ENCODE measurements at regions not wholly inside any gene's neighbourhood (a gene's known extent, or its start where the extent isn't known, plus 50 kb on each side); places are given as distances from the start of the nearest gene placed in this dataset.
"Not testable (repeated sequence)": the region's sequence is repeated elsewhere in the genome, so short reads cannot be mapped to it uniquely, and the experiment has no call there.

DNA sequence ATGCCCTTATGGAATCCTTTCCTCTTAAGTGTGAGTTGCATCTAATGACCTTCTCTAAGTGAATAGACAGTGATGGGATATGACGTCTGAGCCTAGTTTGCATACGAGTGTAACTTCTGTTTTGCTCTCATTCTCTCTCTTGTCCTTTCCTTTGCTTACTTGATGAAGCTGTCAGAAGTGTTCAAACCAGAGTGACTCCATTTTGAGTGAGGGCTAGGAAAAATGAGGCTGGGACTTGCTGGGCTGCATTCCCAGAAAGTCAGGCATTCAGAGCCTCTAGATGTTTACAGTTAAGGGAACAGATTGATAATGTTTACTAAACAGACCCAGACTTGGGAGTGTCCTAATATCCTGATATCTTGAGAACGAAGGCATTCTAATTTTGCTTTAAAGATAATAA, 311.2 kb upstream of the SOX4 start:
- H3K4me3 Mint-ChIP-seq; H3K4me1 ChIP-seq (ENCODE audit: insufficient read depth, low read length); H3K36me3 Mint-ChIP-seq (ENCODE audit: low read depth); ATAC-seq (ENCODE audit: poor library complexity); H3K9me3 ChIP-seq (ENCODE audit: control insufficient read depth in 1 of 2, insufficient read depth in 1 of 2, low read length in 2 of 2); H3K4me1 Mint-ChIP-seq (ENCODE audit: low read depth); H3K9me3 Mint-ChIP-seq; H3K27ac ChIP-seq (ENCODE audit: low read depth in 1 of 2, low read length in 2 of 2); intact Hi-C loops (cut with DNase I, micrococcal nuclease); POLR2A ChIA-PET; H3K27ac Mint-ChIP-seq; H3K27me3 ChIP-seq (ENCODE audit: control insufficient read depth in 1 of 2, insufficient read depth in 2 of 2, low read length in 2 of 2); DNase-seq; CTCF ChIA-PET; H3K4me3 ChIP-seq (ENCODE audit: low read length); H3K36me3 ChIP-seq (ENCODE audit: insufficient read depth, low read length); H3K27me3 Mint-ChIP-seq: not testable (repeated sequence)

DNA sequence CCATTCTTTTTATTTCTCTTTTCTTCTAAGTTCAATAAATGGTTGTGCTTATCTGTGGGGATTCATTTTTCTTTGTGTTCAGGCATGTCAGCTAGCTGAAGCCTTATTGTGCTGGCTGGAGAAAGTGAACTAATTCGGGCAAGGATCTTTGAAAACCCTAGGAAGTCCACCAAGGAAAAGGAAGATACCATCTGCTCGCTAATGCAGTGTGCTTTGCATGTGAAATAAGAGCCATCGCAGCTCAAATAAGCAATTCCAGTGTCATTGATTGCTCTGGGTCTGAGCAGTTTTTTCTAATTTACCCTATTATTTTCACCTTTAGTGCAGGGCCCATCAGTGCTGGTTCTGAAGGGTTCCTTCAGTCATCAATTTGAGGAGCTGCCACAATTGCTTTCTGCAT, 309.4 kb upstream of the SOX4 start:
- TF ChIP-seq, protein P1, sequence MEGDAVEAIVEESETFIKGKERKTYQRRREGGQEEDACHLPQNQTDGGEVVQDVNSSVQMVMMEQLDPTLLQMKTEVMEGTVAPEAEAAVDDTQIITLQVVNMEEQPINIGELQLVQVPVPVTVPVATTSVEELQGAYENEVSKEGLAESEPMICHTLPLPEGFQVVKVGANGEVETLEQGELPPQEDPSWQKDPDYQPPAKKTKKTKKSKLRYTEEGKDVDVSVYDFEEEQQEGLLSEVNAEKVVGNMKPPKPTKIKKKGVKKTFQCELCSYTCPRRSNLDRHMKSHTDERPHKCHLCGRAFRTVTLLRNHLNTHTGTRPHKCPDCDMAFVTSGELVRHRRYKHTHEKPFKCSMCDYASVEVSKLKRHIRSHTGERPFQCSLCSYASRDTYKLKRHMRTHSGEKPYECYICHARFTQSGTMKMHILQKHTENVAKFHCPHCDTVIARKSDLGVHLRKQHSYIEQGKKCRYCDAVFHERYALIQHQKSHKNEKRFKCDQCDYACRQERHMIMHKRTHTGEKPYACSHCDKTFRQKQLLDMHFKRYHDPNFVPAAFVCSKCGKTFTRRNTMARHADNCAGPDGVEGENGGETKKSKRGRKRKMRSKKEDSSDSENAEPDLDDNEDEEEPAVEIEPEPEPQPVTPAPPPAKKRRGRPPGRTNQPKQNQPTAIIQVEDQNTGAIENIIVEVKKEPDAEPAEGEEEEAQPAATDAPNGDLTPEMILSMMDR (IDR thresholded peaks at IDR 0.05) = no peak
- H3K4me3 Mint-ChIP-seq = no peak overlapping the region
- Histone ChIP-seq H3K4me3 (ENCODE audit: low read length) (no peak overlapping the region), H3K4me1 (ENCODE audit: insufficient read depth, low read length) (no peaks in the 10 kb centered on the region), H3K27ac (ENCODE audit: low read depth in 1 of 2, low read length in 2 of 2) (no peak overlapping the region), H3K9me3 (ENCODE audit: control insufficient read depth in 1 of 2, insufficient read depth in 1 of 2, low read length in 2 of 2) (no peaks in the 10 kb centered on the region), H3K27me3 (ENCODE audit: control insufficient read depth in 1 of 2, insufficient read depth in 2 of 2, low read length in 2 of 2) (no peaks in the 10 kb centered on the region), H3K36me3 (ENCODE audit: insufficient read depth, low read length) (no peaks in the 10 kb centered on the region)
- peaks cover 7% of the 10 kb centered on the region for H3K27me3 Mint-ChIP-seq
- ATAC-seq (ENCODE audit: poor library complexity) (no peak), DNase-seq (no peak)
- H3K36me3 Mint-ChIP-seq (ENCODE audit: low read depth) = no peaks in the 10 kb centered on the region
- intact Hi-C loops (cut with DNase I, micrococcal nuclease) = no loop called here
- CTCF ChIA-PET = interaction anchor here (0.6 kb wide), 1 partner anchor 1620 kb away, joined by 4 read pairs; no protein-coding TSS in a partner anchor
- H3K4me1 Mint-ChIP-seq (ENCODE audit: low read depth) = no peaks in the 10 kb centered on the region
- no peak overlapping the region for H3K27ac Mint-ChIP-seq
- POLR2A ChIA-PET = no interaction called here
- no peaks in the 10 kb centered on the region for H3K9me3 Mint-ChIP-seq

DNA sequence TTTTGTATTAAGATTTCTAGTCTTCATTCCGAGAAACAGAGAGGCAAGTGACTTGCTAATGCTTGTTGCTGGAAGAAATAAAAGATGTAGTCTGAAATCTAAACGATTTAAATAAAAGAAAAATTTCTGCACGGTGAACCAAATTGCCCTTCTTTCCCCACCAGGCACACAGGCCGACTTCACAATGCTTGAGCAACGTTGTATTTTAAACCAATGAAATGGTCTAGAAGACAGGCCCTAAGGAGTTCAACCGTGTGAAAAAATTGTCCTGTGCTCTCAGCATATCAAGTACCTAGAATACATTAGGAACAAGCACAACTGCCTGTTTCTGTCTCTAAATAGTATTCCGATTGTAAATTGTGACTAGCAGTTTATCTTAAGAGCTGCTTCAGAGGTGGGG, 308.8 kb upstream of the SOX4 start:
- Histone ChIP-seq H3K27ac (ENCODE audit: low read depth in 1 of 2, low read length in 2 of 2) (no peak overlapping the region), H3K4me3 (ENCODE audit: low read length) (no peak overlapping the region), H3K9me3 (ENCODE audit: control insufficient read depth in 1 of 2, insufficient read depth in 1 of 2, low read length in 2 of 2) (no peaks in the 10 kb centered on the region), H3K4me1 (ENCODE audit: insufficient read depth, low read length) (no peaks in the 10 kb centered on the region), H3K36me3 (ENCODE audit: insufficient read depth, low read length) (no peaks in the 10 kb centered on the region), H3K27me3 (ENCODE audit: control insufficient read depth in 1 of 2, insufficient read depth in 2 of 2, low read length in 2 of 2) (no peaks in the 10 kb centered on the region)
- H3K27me3 Mint-ChIP-seq = peaks cover 7% of the 10 kb centered on the region
- TF ChIP-seq, protein P1 (IDR thresholded peaks at IDR 0.05) = no peak
- CTCF ChIA-PET = no interaction called here
- H3K4me1 Mint-ChIP-seq (ENCODE audit: low read depth) = no peaks in the 10 kb centered on the region
- H3K27ac Mint-ChIP-seq = no peak overlapping the region
- POLR2A ChIA-PET = no interaction called here
- no peak overlapping the region for H3K4me3 Mint-ChIP-seq
- ATAC-seq (ENCODE audit: poor library complexity) (no peak), DNase-seq (no peak)
- no peaks in the 10 kb centered on the region for H3K36me3 Mint-ChIP-seq (ENCODE audit: low read depth)
- no peaks in the 10 kb centered on the region for H3K9me3 Mint-ChIP-seq
- intact Hi-C loops (cut with DNase I, micrococcal nuclease) = no loop called here

- Histone ChIP-seq H3K27ac (ENCODE audit: low read depth in 1 of 2, low read length in 2 of 2) (no peak overlapping the region), H3K4me1 (ENCODE audit: insufficient read depth, low read length) (no peaks in the 10 kb centered on the region), H3K4me3 (ENCODE audit: low read length) (no peak overlapping the region), H3K36me3 (ENCODE audit: insufficient read depth, low read length) (no peaks in the 10 kb centered on the region), H3K27me3 (ENCODE audit: control insufficient read depth in 1 of 2, insufficient read depth in 2 of 2, low read length in 2 of 2) (peaks cover 0 to 4% of the 10 kb centered on the region in 2 experiments), H3K9me3 (ENCODE audit: control insufficient read depth in 1 of 2, insufficient read depth in 1 of 2, low read length in 2 of 2) (no peaks in the 10 kb centered on the region)
- Mint-ChIP-seq H3K9me3 (no peaks in the 10 kb centered on the region), H3K36me3 (ENCODE audit: low read depth) (no peaks in the 10 kb centered on the region), H3K4me3 (no peak overlapping the region), H3K27me3 (peaks cover 10% of the 10 kb centered on the region), H3K27ac (no peak overlapping the region), H3K4me1 (ENCODE audit: low read depth) (no peaks in the 10 kb centered on the region)
- ChIA-PET CTCF (no interaction called here), POLR2A (no interaction called here)
- intact Hi-C loops (cut with DNase I, micrococcal nuclease) = no loop called here
- DNase-seq (no peak), ATAC-seq (ENCODE audit: poor library complexity) (no peak)
- TF ChIP-seq, protein P1 (IDR thresholded peaks at IDR 0.05) = no peak
Observed at GRCh38 chr6:21294144-21294543, 299.4 kb upstream of the SOX4 start.

Data from CD4-positive, alpha-beta T cell (primary cell).